GM12878 (cell line): ENCODE measurements at regions not wholly inside any gene's neighbourhood (a gene's known extent, or its start where the extent isn't known, plus 50 kb on each side); places are given as distances from the start of the nearest gene placed in this dataset.

Source experiments
- ATAC-seq: fragments of 200-7000 bp; cut with Tn5 transposase; 3 replicates; pipeline ENCODE4 v1.9.1; 2020; ENCODE audit warnings: mild to moderate bottlenecking, moderate library complexity
- BruUV-seq: library from RNA; stranded (reverse); fragments of 400-500 nt; replicated peaks from 2 replicates; lab custom pipeline; 2021; lab: Mats Ljungman, UMichigan
- CTCF ChIA-PET: fragments of 300-600 bp; sonication (Branson Sonifier 250); formaldehyde crosslinking; extraction: SDS; loops from one replicate; lab custom pipeline; 2021; ENCODE audit warnings: inconsistent platforms; lab: Yijun Ruan, JAX
- POLR2A ChIA-PET: fragments of 350-600 bp; formaldehyde crosslinking; extraction: SDS; loops from one replicate; lab custom pipeline; 2021; ENCODE audit warnings: inconsistent platforms; lab: Charles Lee
- RAD21 ChIA-PET: fragments of 300-600 bp; sonication (Branson Sonifier 250); formaldehyde crosslinking; loops from one replicate; lab custom pipeline; 2023; ENCODE audit warnings: antibody characterized with exemption; ENCODE audit not compliant: unreplicated experiment; lab: Charles Lee
- SMC1A ChIA-PET: fragments of 300-600 bp; sonication (Branson Sonifier 250); formaldehyde crosslinking; loops from one replicate; lab custom pipeline; 2023; ENCODE audit not compliant: unreplicated experiment, uncharacterized antibody; lab: Charles Lee
- DNase-seq: peaks from one replicate; pipeline ENCODE4 v3.0.0-alpha.2; 2011; ENCODE audit warnings: low read depth, low spot score
- FAIRE-seq: peaks from 3 replicates; lab custom pipeline; 2011; peaks lifted over from hg19 to GRCh38; lab: Jason Lieb, UNC
- H2AFZ ChIP-seq: 2 replicates; pipeline ENCODE4 v1.6.0; 2011; ENCODE audit warnings: low read depth, low read length, control low read depth; ENCODE audit not compliant: control insufficient read depth
- H3K27ac ChIP-seq: 2 replicates; pipeline ENCODE4 v1.5.1; 2011; ENCODE audit warnings: control low read depth; ENCODE audit not compliant: control insufficient read depth, insufficient read depth
- H3K27me3 ChIP-seq, 2 experiments: replicated peaks in 1 of 2; 2 replicates each; pipeline versions ENCODE4 v1.6.0 to v1.6.1; 2011; ENCODE audit warnings: low read length in 1 of 2; ENCODE audit not compliant: control insufficient read depth in 2 of 2, insufficient read depth in 2 of 2
- H3K36me3 ChIP-seq, 2 experiments: 2 replicates each; pipeline ENCODE4 v1.5.1; 2011; ENCODE audit warnings: low read length in 1 of 2; ENCODE audit not compliant: control insufficient read depth in 2 of 2, insufficient read depth in 2 of 2
- H3K4me1 ChIP-seq: 2 replicates; pipeline ENCODE4 v1.6.1; 2011; ENCODE audit warnings: mild to moderate bottlenecking, low read length, moderate library complexity, mixed read lengths; ENCODE audit not compliant: control insufficient read depth, insufficient read depth
- H3K4me2 ChIP-seq: 2 replicates; pipeline ENCODE4 v1.6.0; 2011; ENCODE audit warnings: control low read depth; ENCODE audit not compliant: control insufficient read depth, insufficient read depth
- H3K4me3 ChIP-seq: fragments of 200-600 bp; sonication (generic); 2 replicates; pipeline ENCODE4 v1.5.1; 2016
- H3K79me2 ChIP-seq: 2 replicates; pipeline ENCODE4 v1.6.0; 2011; ENCODE audit warnings: low read length; ENCODE audit not compliant: control insufficient read depth, insufficient read depth
- H3K9ac ChIP-seq: 2 replicates; pipeline ENCODE4 v1.8.0; 2011; ENCODE audit warnings: low read length, control low read depth, mixed read lengths; ENCODE audit not compliant: control insufficient read depth, insufficient read depth
- H3K9me3 ChIP-seq: replicated peaks from 3 replicates; pipeline ENCODE4 v1.5.1; 2011; ENCODE audit warnings: mild to moderate bottlenecking, low read length; ENCODE audit not compliant: control insufficient read depth, insufficient read depth
- H4K20me1 ChIP-seq: 2 replicates; pipeline ENCODE4 v1.6.0; 2011; ENCODE audit not compliant: control insufficient read depth, insufficient read depth
- CBX5 ChIP-seq: sonication (generic); IDR thresholded peaks from 2 replicates; pipeline ENCODE4 v1.6.1; 2016; ENCODE audit warnings: low read depth, moderate library complexity, mild to moderate bottlenecking, inconsistent platforms
- CEBPB ChIP-seq, 2 experiments: fragments of 150-350 bp in 1 of 2; IDR thresholded peaks; 2 replicates each; pipeline ENCODE4 v1.6.1; 2012 to 2014; ENCODE audit warnings: low read depth in 2 of 2, low read length in 2 of 2, borderline replicate concordance in 1 of 2, inconsistent platforms in 1 of 2
- DPF2 ChIP-seq: fragments of 450-650 bp; IDR thresholded peaks from 2 replicates; pipeline ENCODE4 v1.6.1; 2017; ENCODE audit warnings: mild to moderate bottlenecking
- ETV6 ChIP-seq, 2 experiments: fragments of 450-650 bp in 1 of 2; IDR thresholded peaks in 1 of 2; conservative IDR thresholded peaks in 1 of 2; 2 replicates each; pipeline ENCODE4 v1.6.1; 2014; ENCODE audit warnings: antibody characterized with exemption in 1 of 2, borderline replicate concordance in 1 of 2, low read depth in 1 of 2, mild to moderate bottlenecking in 1 of 2, moderate library complexity in 1 of 2
- IRF4 ChIP-seq: IDR thresholded peaks from 2 replicates; pipeline ENCODE4 v1.6.1; 2011; ENCODE audit warnings: low read depth, low read length
- JUNB ChIP-seq: IDR thresholded peaks from 2 replicates; pipeline ENCODE4 v1.6.1; 2016; ENCODE audit warnings: antibody characterized with exemption, mild to moderate bottlenecking
- KLF5 ChIP-seq: fragments of 450-650 bp; IDR thresholded peaks from 2 replicates; pipeline ENCODE4 v1.6.1; 2014; ENCODE audit warnings: mild to moderate bottlenecking; ENCODE audit not compliant: partially characterized antibody
- MAX ChIP-seq: IDR thresholded peaks from 2 replicates; pipeline ENCODE4 v1.6.1; 2012; ENCODE audit warnings: low read depth, low read length, improper control_type of control experiment
- MYB ChIP-seq: fragments of 150-350 bp; IDR thresholded peaks from 2 replicates; pipeline ENCODE4 v1.6.1; 2014; ENCODE audit warnings: mild to moderate bottlenecking, low read depth, low read length, borderline replicate concordance
- NFXL1 ChIP-seq: fragments of 450-650 bp; IDR thresholded peaks from 2 replicates; pipeline ENCODE4 v1.6.1; 2017; ENCODE audit warnings: antibody characterized with exemption, mild to moderate bottlenecking, borderline replicate concordance
- RB1 ChIP-seq: fragments of 450-650 bp; formaldehyde crosslinking; IDR thresholded peaks from 2 replicates; pipeline ENCODE4 v1.6.1; 2017; ENCODE audit warnings: mild to moderate bottlenecking, borderline replicate concordance
- SIN3A ChIP-seq: IDR thresholded peaks from 2 replicates; pipeline ENCODE4 v1.6.1; 2012; ENCODE audit warnings: low read depth, low read length, improper control_type of control experiment
- SMARCA5 ChIP-seq: fragments of 450-650 bp; IDR thresholded peaks from 2 replicates; pipeline ENCODE4 v1.6.1; 2017; ENCODE audit warnings: mild to moderate bottlenecking
- WGBS: methylation state at CpG from one replicate; pipeline ENCODE4 v1.1.6; 2016; ENCODE audit warnings: low lambda C conversion rate; ENCODE audit not compliant: insufficient replicate concordance, insufficient coverage; ENCODE audit errors: missing lambda C conversion rate; 5-methylcytosine and 5-hydroxymethylcytosine counted together
- in situ Hi-C: fragments of 300-500 bp; cut with MboI; formaldehyde crosslinking; loops from 9 replicates; pipeline ENCODE4 v1.14.3; 2018; ENCODE audit warnings: mixed read lengths
- intact Hi-C: fragments of 100-400 bp; cut with micrococcal nuclease; formaldehyde crosslinking; loops from one replicate; pipeline ENCODE4 v1.14.2; 2022; ENCODE audit not compliant: unreplicated experiment

DNA sequence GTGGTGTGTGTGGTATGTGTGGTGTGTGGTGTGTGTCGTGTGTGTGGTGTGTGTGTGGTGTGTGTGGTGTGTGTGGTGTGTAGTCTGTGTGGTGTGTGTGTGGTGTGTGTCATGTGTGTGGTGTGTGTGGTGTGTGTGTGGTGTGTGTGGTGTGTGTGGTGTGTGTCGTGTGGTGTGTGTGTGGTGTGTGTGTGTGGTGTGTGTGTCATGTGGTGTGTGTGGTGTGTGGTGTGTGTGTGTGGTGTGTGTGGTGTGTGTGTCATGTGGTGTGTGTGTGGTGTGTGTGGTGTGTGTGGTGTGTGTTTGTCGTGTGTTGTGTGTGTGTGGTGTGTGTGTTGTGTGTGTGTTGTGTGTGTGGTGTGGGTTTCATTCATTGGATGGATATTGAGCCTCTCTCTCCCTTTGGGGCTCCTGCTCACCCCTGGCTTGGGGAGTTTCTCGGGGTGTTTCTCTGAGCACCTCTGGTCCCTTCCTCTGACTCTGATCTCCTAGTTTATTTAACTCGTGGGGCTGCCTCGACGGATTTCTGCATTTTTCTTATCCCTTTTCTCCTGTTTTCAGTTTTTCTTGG is 145.8 kb downstream of the DNAJB6 start:
- no peaks in the 10 kb centered on the region for H3K27me3 ChIP-seq
- POLR2A ChIA-PET: no interaction called here
- TF ChIP-seq DPF2 (no peak), CEBPB (IDR thresholded peaks at IDR 0.05; ENCODE audit: borderline replicate concordance in 1 of 2, low read depth in 2 of 2, low read length in 2 of 2) (no peak)
- H3K9ac ChIP-seq: no peak overlapping the region
- no peaks in the 10 kb centered on the region; the same call in 1 of the 3 replicates for H3K9me3 ChIP-seq
- H4K20me1 ChIP-seq: no peaks in the 10 kb centered on the region
- BruUV-seq: no TSS peak
- RAD21 ChIA-PET: no interaction called here
- intact Hi-C loops (no loop called here), in situ Hi-C loops (no loop called here)
- FAIRE-seq (no peak), DNase-seq (no peak), ATAC-seq (no peak)
- no peaks in the 10 kb centered on the region for H3K36me3 ChIP-seq
- H2AFZ ChIP-seq: no peak overlapping the region
- no peak overlapping the region for H3K27ac ChIP-seq
- H3K4me2 ChIP-seq: no peak overlapping the region
- CTCF ChIA-PET: no interaction called here
- 93% methylated on average over 4 of the region's 7 CpGs for WGBS
- H3K4me1 ChIP-seq: 0 out of 2 replicates have a peak, but pooled peaks cover 4% of the 10 kb centered on the region
- SMC1A ChIA-PET: no interaction called here
- no peak overlapping the region for H3K4me3 ChIP-seq
- H3K79me2 ChIP-seq: no peaks in the 10 kb centered on the region

- no peaks in the 10 kb centered on the region for H3K79me2 ChIP-seq
- ATAC-seq: no peak
- POLR2A ChIA-PET: no interaction called here
- WGBS: 63% methylated on average over 25 of the region's 27 CpGs
- in situ Hi-C loops (no loop called here), intact Hi-C loops (no loop called here)
- no TSS peak for BruUV-seq
- H3K4me3 ChIP-seq: no peak overlapping the region
- H3K27me3 ChIP-seq: no peaks in the 10 kb centered on the region
- H3K9me3 ChIP-seq: no peaks in the 10 kb centered on the region; the same call in 1 of the 3 replicates
- no peak overlapping the region for H2AFZ ChIP-seq
- H3K27ac ChIP-seq: no peak overlapping the region
- SMC1A ChIA-PET: no interaction called here
- DNase-seq: no peak
- H3K4me1 ChIP-seq: no peaks in the 10 kb centered on the region
- RAD21 ChIA-PET: no interaction called here
- no peaks in the 10 kb centered on the region for H3K36me3 ChIP-seq
- no peak overlapping the region for H3K4me2 ChIP-seq
- CTCF ChIA-PET: no interaction called here
- FAIRE-seq: no peak
- H3K9ac ChIP-seq: no peak overlapping the region
- TF ChIP-seq ETV6 (conservative IDR thresholded peaks at IDR 0.05 in 1 of 2, IDR thresholded peaks at IDR 0.05 in 1 of 2; ENCODE audit: borderline replicate concordance in 1 of 2, low read depth in 1 of 2) (no peak), SIN3A (no peak), IRF4 (no peak), MAX (no peak), SMARCA5 (no peak), KLF5 (no peak), DPF2 (no peak), MYB (no peak), CBX5 (no peak), JUNB (no peak), NFXL1 (no peak), RB1 (no peak)
- no peaks in the 10 kb centered on the region for H4K20me1 ChIP-seq
Observed at GRCh38 chr7:157483515-157483914, 146.7 kb downstream of the DNAJB6 start.
